Bronchial epithelial cell (primary cell): ENCODE measurements at regions not wholly inside any gene's neighbourhood (a gene's known extent, or its start where the extent isn't known, plus 50 kb on each side); places are given as distances from the start of the nearest gene placed in this dataset.

ENCODE experiments used
- DNase-seq: peaks from one replicate; pipeline ENCODE4 v3.0.0-alpha.2; 2010; ENCODE audit warnings: low read depth
- FAIRE-seq: peaks from 2 replicates; lab custom pipeline; 2011; peaks lifted over from hg19 to GRCh38; lab: Jason Lieb, UNC
- H3K27me3 ChIP-seq: 2 replicates; pipeline ENCODE4 v1.5.1; 2011; ENCODE audit warnings: low read length; ENCODE audit not compliant: control insufficient read depth, insufficient read depth
- H3K36me3 ChIP-seq: 2 replicates; pipeline ENCODE4 v1.5.1; 2011; ENCODE audit warnings: low read length; ENCODE audit not compliant: control insufficient read depth, insufficient read depth
- H3K4me3 ChIP-seq: 2 replicates; pipeline ENCODE4 v1.5.1; 2011; ENCODE audit warnings: mild to moderate bottlenecking, low read depth, low read length, control low read depth
- TF ChIP-seq, protein P1 (sequence below): IDR thresholded peaks from 2 replicates; pipeline ENCODE4 v1.5.1; 2011; ENCODE audit warnings: mild to moderate bottlenecking, moderate library complexity, low read length, control low read depth, inconsistent platforms; ENCODE audit not compliant: insufficient read depth, severe bottlenecking

DNA sequence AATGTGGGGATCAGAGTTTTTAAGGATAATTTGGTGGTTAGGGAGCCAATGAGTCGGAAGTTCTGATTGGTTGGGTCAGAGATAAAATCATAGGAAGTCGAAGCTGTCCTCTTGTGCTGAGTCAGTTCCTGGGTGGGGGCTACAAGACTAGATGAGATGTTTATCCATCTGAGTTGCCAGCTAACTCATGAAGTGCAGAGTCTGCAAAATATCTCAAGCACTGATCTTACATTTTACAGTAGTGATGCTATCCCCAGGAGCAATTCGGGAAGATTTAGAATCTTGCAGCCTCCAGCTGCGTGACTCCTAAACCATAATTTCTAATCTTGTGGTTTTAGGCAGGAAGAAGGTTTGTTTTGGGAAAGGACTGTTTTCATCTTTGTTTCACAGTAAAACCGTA lies 565.8 kb upstream of the SPANXN1 start:
- Histone ChIP-seq H3K27me3 (no peaks in the 10 kb centered on the region), H3K4me3 (no peak overlapping the region), H3K36me3 (no peaks in the 10 kb centered on the region)
- TF ChIP-seq, protein P1, sequence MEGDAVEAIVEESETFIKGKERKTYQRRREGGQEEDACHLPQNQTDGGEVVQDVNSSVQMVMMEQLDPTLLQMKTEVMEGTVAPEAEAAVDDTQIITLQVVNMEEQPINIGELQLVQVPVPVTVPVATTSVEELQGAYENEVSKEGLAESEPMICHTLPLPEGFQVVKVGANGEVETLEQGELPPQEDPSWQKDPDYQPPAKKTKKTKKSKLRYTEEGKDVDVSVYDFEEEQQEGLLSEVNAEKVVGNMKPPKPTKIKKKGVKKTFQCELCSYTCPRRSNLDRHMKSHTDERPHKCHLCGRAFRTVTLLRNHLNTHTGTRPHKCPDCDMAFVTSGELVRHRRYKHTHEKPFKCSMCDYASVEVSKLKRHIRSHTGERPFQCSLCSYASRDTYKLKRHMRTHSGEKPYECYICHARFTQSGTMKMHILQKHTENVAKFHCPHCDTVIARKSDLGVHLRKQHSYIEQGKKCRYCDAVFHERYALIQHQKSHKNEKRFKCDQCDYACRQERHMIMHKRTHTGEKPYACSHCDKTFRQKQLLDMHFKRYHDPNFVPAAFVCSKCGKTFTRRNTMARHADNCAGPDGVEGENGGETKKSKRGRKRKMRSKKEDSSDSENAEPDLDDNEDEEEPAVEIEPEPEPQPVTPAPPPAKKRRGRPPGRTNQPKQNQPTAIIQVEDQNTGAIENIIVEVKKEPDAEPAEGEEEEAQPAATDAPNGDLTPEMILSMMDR: no peak
- FAIRE-seq (peak; percentile 70), DNase-seq (no peak)

GRCh38 chrX:144683247-144683646 lies 564.1 kb upstream of the SPANXN1 start:
- Histone ChIP-seq H3K4me3 (no peak overlapping the region), H3K27me3 (no peaks in the 10 kb centered on the region), H3K36me3 (no peaks in the 10 kb centered on the region)
- DNase-seq: no peak
- TF ChIP-seq, protein P1: no peak
- FAIRE-seq: no peak

DNA sequence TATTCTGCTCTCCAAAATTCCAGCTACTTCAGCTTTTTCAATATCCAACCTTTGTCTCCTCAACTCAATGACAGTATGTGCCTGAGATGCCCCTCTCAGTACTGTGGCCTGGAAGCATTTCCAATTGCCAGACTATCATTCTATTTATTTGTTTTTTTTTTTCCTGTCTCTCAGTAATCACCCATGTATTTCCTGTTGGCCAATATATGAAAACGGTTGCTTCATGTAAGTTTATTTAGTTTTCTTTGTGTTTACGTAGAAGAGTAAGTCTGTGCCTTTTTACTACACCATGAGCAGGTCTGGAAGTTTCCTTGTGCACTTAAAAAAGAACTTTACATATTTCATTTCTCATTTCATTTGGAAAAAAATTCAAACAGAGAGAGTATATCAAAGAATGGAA lies 537.5 kb upstream of the SPANXN1 start:
- FAIRE-seq (no peak), DNase-seq (no peak)
- TF ChIP-seq, protein P1: no peak
- no peak overlapping the region for H3K4me3 ChIP-seq
- H3K36me3 ChIP-seq: no peaks in the 10 kb centered on the region
- no peaks in the 10 kb centered on the region for H3K27me3 ChIP-seq

DNA sequence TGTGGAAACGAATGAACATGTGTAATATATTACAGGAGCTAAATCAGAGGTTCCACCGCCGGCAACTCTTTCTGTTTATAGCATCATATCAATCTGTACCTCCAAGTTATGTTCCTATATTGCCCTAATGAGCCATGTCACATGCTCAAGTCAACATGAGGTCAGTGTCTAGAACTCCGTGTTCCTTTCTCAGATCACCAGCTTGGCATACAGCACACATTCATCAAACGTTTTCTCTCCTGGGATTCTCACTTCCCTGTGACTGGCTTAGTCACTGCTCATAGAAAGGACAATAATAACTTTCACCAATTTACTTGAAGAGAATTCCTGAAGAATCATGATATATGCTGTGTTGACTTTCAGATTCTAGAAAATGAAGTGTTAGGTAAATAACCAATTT lies 532.0 kb upstream of the SPANXN1 start:
- Histone ChIP-seq H3K36me3 (no peaks in the 10 kb centered on the region), H3K4me3 (no peak overlapping the region), H3K27me3 (no peaks in the 10 kb centered on the region)
- FAIRE-seq (no peak), DNase-seq (no peak)
- TF ChIP-seq, protein P1: no peak

DNA sequence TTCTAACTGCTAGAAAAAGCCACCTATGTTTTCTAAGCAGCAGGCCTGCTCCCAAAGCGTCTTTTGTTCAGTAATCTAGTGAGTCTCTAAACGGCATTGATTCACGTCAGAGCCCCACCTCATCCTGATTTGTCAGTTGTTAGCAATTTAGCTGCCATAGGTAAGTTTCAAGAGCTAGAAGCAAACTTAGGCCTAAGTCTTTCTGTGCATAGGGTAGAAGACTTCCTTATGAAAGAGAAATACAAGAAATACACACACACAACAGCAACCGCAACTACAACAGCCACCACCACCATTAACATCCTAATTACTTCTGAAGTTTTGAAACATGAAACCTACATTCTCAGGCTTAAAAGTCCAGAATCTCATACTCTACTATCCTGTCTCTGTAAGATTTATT lies 531.1 kb upstream of the SPANXN1 start:
- DNase-seq: no peak
- TF ChIP-seq, protein P1: no peak
- no peaks in the 10 kb centered on the region for H3K27me3 ChIP-seq
- no peak overlapping the region for H3K4me3 ChIP-seq
- no peaks in the 10 kb centered on the region for H3K36me3 ChIP-seq
- no peak for FAIRE-seq

- no peak for FAIRE-seq
- Histone ChIP-seq H3K27me3 (no peaks in the 10 kb centered on the region), H3K4me3 (no peak overlapping the region), H3K36me3 (no peaks in the 10 kb centered on the region)
- DNase-seq: no peak
- TF ChIP-seq, protein P1: no peak
Measured at GRCh38 chrX:144717682-144718081, 529.6 kb upstream of the SPANXN1 start.
